ENCODE measurements at regions not wholly inside any gene's neighbourhood (a gene's known extent, or its start where the extent isn't known, plus 50 kb on each side); places are given as distances from the start of the nearest gene placed in this dataset.

DNA sequence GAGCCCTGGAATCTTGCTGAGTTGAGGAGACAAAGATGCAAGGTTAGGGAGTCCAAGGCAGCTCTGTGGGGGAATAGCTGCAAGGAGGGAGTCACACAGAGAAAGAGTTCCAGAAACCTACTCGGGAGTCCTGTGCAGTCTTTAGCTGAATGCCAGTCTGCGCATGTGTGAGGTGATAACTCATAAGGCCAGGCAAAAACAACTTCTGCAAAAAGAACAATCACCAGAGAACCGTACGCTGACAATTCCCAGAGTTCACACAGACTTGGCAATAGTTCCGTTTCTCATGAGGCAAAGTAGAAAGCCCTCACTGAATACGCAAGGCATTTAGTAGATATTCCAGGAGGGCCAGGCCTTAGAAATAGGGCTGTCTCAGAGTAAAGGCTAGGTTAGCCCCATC lies 135.2 kb upstream of the TAB2 start:
- peak; percentile 87 for DNase-seq (ENCODE audit: extremely low spot score)
- WGBS: 46% methylated on average over 6 of the region's 6 CpGs
- no peak for TF ChIP-seq POLR2A (IDR thresholded peaks at IDR 0.05; ENCODE audit: low read depth)
- no peak for TF ChIP-seq EP300 (IDR thresholded peaks at IDR 0.05)
- no peak for TF ChIP-seq CTCF (IDR thresholded peaks at IDR 0.05)
- TF ChIP-seq POLR2AphosphoS5 (IDR thresholded peaks at IDR 0.05): no peak
- intact Hi-C loops (cut with DNase I): no loop called here
- Histone ChIP-seq H3K4me3 (no peak overlapping the region), H3K36me3 (no peaks in the 10 kb centered on the region), H3K4me1 (peaks cover 0 to 11% (median 5%) of the 10 kb centered on the region in 4 donors), H3K27ac (replicated peaks in 1 of 4) (peak overlapping the region in 1 of 4 donors; percentile 19), H3K27me3 (no peaks in the 10 kb centered on the region), H3K9me3 (peaks cover 0 to 3% (median 0%) of the 10 kb centered on the region in 4 donors)

DNA sequence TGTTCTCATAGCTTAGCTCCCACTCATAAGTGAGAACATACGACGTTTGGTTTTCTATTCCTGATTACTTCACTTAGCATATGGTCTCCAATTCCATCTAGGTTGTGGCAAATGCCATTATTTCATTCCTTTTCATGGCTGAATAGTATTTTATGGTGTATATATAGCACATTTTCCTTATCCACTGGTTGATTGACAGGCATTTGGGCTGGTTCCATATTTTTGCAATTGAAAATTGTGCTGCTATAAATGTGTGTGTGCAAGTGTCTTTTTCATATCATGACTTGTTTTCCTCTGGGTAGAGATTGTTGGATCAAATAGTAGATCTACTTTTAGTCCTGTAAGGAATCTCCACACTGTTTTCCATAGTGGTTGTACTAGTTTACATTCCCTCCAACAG lies 133.0 kb upstream of the TAB2 start:
- intact Hi-C loops (cut with DNase I): no loop called here
- WGBS: 78% methylated on average over 2 of the region's 2 CpGs
- DNase-seq (ENCODE audit: extremely low spot score): no peak
- H3K27ac ChIP-seq (replicated peaks in 1 of 4): no peak overlapping the region
- no peaks in the 10 kb centered on the region for H3K27me3 ChIP-seq
- H3K4me1 ChIP-seq: peaks cover 0 to 11% (median 5%) of the 10 kb centered on the region in 4 donors
- H3K36me3 ChIP-seq: no peaks in the 10 kb centered on the region
- no peak overlapping the region for H3K4me3 ChIP-seq
- H3K9me3 ChIP-seq: peaks cover 0 to 7% (median 0%) of the 10 kb centered on the region in 4 donors
- TF ChIP-seq EP300 (IDR thresholded peaks at IDR 0.05) (no peak), POLR2A (IDR thresholded peaks at IDR 0.05; ENCODE audit: low read depth) (no peak), CTCF (IDR thresholded peaks at IDR 0.05) (no peak), POLR2AphosphoS5 (IDR thresholded peaks at IDR 0.05) (no peak)

DNA sequence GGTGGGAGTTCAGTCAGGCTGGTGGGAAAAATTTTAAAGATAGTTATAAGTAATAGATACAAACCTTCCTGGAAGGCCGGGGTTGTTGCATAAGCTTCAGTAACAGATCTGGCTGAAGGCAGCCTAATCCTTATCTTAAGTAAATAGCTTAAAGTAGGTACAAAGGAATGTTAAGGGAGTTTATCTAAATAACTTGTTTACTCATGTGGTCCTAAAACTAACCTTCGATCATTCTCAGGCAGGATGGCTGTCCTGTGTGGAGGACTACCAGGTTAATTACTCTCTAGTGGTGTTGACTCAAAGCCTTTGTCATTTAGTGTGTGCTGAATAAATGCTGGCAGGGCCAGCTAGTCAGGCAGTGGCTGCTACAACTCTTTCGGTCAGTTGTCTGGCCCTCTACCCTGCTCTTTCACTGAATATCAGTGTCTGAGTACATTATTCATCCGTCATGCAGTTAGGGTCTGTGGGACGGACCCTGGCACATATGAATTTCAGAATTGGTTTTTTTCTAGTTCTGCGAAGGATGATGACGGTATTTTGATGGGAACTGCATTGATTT lies 131.6 kb upstream of the TAB2 start:
- H3K27ac ChIP-seq (replicated peaks in 1 of 4): no peak overlapping the region
- DNase-seq (ENCODE audit: extremely low spot score): peak; percentile 45
- peaks cover 0 to 11% (median 5%) of the 10 kb centered on the region in 4 donors for H3K4me1 ChIP-seq
- intact Hi-C loops (cut with DNase I): no loop called here
- H3K36me3 ChIP-seq: no peaks in the 10 kb centered on the region
- H3K9me3 ChIP-seq: peaks cover 0 to 7% (median 0%) of the 10 kb centered on the region in 4 donors
- no peak for TF ChIP-seq EP300 (IDR thresholded peaks at IDR 0.05)
- no peak for TF ChIP-seq CTCF (IDR thresholded peaks at IDR 0.05)
- TF ChIP-seq POLR2AphosphoS5 (IDR thresholded peaks at IDR 0.05): no peak
- TF ChIP-seq POLR2A (IDR thresholded peaks at IDR 0.05; ENCODE audit: low read depth): no peak
- H3K4me3 ChIP-seq: no peak overlapping the region
- WGBS: 95% methylated on average over 7 of the region's 7 CpGs
- no peaks in the 10 kb centered on the region for H3K27me3 ChIP-seq

DNA sequence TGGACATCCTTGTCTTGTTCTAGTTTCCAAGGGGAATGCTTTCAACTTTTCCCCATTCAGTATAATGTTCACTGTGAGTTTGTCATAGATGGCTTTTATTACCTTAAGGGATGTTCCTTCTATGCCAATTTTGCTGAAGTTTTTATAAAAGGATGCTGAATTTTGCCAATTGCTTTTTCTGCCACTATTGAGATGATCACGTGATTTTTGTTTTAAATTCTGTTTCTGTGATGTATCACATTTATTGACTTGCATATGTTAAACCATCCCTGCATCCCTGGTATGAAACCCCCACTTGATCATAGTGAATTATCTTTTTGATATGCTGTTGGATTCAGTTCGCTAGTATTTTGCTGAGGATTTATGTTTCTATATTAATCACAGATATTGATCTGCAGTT lies 130.6 kb upstream of the TAB2 start:
- no peak for DNase-seq (ENCODE audit: extremely low spot score)
- TF ChIP-seq POLR2A (IDR thresholded peaks at IDR 0.05; ENCODE audit: low read depth) (no peak), CTCF (IDR thresholded peaks at IDR 0.05) (no peak), EP300 (IDR thresholded peaks at IDR 0.05) (no peak), POLR2AphosphoS5 (IDR thresholded peaks at IDR 0.05) (no peak)
- Histone ChIP-seq H3K4me3 (no peak overlapping the region), H3K27me3 (no peaks in the 10 kb centered on the region), H3K4me1 (peaks cover 0 to 10% (median 5%) of the 10 kb centered on the region in 4 donors), H3K9me3 (peaks cover 0 to 7% (median 0%) of the 10 kb centered on the region in 4 donors), H3K36me3 (no peaks in the 10 kb centered on the region), H3K27ac (replicated peaks in 1 of 4) (no peak overlapping the region)
- WGBS: 96% methylated on average over 2 of the region's 2 CpGs
- intact Hi-C loops (cut with DNase I): no loop called here

All from esophagus muscularis mucosa (tissue), 4 donors.